ENCODE measurements at regions not wholly inside any gene's neighbourhood (a gene's known extent, or its start where the extent isn't known, plus 50 kb on each side); places are given as distances from the start of the nearest gene placed in this dataset.

- TF ChIP-seq EZH2 (IDR thresholded peaks at IDR 0.05; ENCODE audit: insufficient read depth, poor library complexity, severe bottlenecking): no peak
- TF ChIP-seq EZH2phosphoT487 (IDR thresholded peaks at IDR 0.05; ENCODE audit: insufficient read depth, low read depth): no peak
Measured at GRCh38 chrX:27391623-27392022, 71.5 kb downstream of the PPP4R3C start.

All from GM23248 (cell line).